Stimulated activated naive CD8-positive, alpha-beta T cell treated with anti-CD3 and anti-CD28 coated beads, Interleukin-15, Interleukin-2, amounts not matched to agents 100 U/mL and 50 U/mL, for 24 hours (primary cell): ENCODE measurements at regions not wholly inside any gene's neighbourhood (a gene's known extent, or its start where the extent isn't known, plus 50 kb on each side); places are given as distances from the start of the nearest gene placed in this dataset.

Experiments used
- ATAC-seq: fragments of 150-1000 bp; cut with Tn5 transposase; one replicate; pipeline ENCODE4 v1.10.0; 2021
- DNase-seq: peaks from one replicate; pipeline ENCODE4 v3.0.0; 2021

- DNase-seq (no peak), ATAC-seq (no peak)
Observed at GRCh38 chr2:199707593-199708185, 143.3 kb downstream of the FTCDNL1 start.

- no peak for ATAC-seq
- no peak for DNase-seq
Observed at GRCh38 chr2:199705538-199705937, 145.5 kb downstream of the FTCDNL1 start.

GRCh38 chr2:199704358-199705238 is 146.4 kb downstream of the FTCDNL1 start:
- DNase-seq (no peak), ATAC-seq (no peak)

GRCh38 chr2:199703199-199703598 is 147.8 kb downstream of the FTCDNL1 start:
- no peak for DNase-seq
- no peak for ATAC-seq

DNA sequence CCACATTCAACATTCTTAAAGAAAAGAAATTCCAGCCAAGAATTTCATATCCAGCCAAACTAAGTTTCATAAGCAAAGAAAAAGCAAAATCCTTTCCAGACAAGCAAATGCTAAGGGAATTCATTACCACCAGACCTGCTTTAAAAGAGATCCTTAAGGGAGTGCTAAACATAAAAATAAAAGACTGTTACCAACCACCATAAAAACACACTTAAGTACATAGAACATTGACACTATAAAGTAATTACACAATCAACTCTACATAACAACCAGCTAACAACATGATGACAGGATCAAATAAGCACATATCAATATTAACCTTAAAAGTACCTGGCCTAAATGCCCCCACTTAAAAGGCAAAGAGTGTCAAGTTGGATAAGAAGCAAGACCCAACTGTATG is 153.5 kb downstream of the FTCDNL1 start:
- ATAC-seq (no peak), DNase-seq (no peak)

- ATAC-seq: no peak
- no peak for DNase-seq
Observed at GRCh38 chr2:199696048-199696447, 154.9 kb downstream of the FTCDNL1 start.

GRCh38 chr2:199693861-199694260 is 157.1 kb downstream of the FTCDNL1 start:
- ATAC-seq (no peak), DNase-seq (no peak)

DNA sequence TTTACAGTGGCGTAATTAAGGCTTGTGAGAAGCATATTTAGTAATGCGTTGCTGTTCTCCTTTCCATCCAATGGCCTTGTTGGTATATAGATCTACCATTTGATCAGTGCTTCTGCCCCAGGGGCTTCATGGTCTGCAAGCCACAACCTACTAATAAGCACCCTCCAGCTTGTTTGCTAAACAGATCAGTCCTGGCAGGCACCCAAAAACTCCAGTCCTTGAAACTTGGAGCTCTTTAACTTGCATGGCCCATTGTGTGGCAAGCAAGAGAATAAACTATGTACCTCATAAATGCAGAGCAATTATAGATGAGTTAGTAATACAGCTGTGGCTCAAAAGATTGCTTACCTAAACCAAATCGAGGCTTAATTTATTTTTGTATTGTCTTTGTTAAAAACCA is 158.5 kb downstream of the FTCDNL1 start:
- ATAC-seq (no peak), DNase-seq (no peak)

DNA sequence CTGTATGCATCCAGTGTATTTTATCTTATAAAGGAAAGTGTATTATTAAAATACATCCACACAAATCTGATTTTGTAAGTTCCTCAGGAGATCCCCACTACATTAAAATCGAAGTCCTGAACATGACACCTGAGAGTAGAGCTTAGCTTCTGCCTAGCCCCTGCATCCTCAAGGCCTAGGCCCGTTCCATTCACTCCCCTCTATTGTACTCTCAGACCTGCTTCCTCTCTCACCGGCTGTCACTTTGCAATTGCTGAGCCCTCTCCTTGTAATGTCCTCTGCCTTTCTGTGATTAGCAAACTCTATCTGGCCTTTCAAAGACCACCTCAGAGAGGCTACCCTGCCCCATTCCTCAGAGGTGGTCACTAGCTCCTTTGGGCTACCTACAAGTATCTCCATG is 160.8 kb downstream of the FTCDNL1 start:
- DNase-seq: no peak

DNA sequence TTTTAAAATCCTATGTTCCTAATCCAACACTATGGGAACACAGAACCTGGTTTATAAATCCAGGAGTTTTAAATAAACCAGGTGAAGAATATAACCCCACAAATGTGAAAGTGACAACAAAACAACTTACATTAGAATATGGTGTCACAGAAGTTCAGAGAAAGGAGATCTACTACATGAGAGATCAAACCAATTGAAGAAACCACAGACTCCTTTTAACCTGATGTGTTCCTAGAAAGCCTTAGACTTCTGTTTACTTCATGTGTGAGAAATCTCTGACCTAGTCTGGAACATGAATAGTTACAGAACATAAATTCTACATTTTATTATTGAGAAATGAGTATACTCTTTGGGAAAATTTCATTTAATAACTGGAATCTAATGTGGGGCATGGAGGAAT is 165.3 kb downstream of the FTCDNL1 start:
- DNase-seq: no peak
- ATAC-seq: no peak

More for the DNA sequence above, 160.8 kb downstream of the FTCDNL1 start:
- ATAC-seq: no peak

- DNase-seq (no peak), ATAC-seq (no peak)
Observed at GRCh38 chr2:199684832-199685231, 166.2 kb downstream of the FTCDNL1 start.

- no peak for DNase-seq
- ATAC-seq: no peak
Observed at GRCh38 chr2:199684168-199684567, 166.8 kb downstream of the FTCDNL1 start.

DNA sequence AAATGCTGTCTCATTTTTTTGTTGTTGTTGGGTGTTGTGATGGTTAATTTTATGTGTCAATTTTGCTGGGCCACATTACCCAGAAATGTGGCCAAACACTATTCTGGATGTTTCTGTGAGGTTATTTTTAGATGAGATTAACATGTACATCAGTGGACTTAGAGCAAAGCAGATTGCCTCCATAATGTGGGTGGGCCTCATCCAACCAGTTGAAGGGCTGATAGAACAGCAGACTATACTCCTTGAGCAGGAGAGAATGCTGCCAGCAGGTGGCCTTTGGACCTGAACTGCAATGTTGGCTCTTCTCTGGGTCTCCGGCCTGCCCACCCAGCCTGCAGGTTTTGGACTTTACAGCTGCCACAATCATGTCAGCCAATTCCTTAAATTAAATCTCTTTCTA is 169.0 kb downstream of the FTCDNL1 start:
- ATAC-seq: no peak
- no peak for DNase-seq

- DNase-seq (no peak), ATAC-seq (no peak)
Observed at GRCh38 chr2:199680482-199680881, 170.5 kb downstream of the FTCDNL1 start.

GRCh38 chr2:199679883-199680282 is 171.1 kb downstream of the FTCDNL1 start:
- ATAC-seq: no peak

GRCh38 chr2:199677881-199678280 is 173.1 kb downstream of the FTCDNL1 start:
- no peak for DNase-seq
- ATAC-seq: no peak

More at GRCh38 chr2:199679883-199680282, 171.1 kb downstream of the FTCDNL1 start:
- DNase-seq: no peak

GRCh38 chr2:199668645-199669044 is 182.3 kb downstream of the FTCDNL1 start:
- no peak for ATAC-seq
- DNase-seq: no peak

DNA sequence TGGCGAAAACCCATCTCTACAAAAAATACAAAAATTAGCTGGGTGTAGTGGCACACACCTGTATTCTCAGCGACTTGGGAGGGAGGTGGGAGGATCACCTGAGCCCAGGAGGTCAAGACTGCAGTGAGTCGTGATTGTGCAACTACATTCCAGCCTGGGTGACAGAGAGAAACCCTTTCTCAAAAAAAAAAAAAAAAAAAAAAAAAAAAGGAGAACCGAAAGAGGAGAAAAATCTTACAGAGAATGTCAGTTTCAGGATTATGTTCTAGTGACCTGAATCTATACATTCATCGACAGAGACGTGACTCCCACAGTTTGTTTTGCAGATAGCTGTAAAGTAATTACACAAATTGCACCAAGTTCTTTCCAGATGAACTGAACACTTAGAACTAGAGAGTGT is 187.8 kb downstream of the FTCDNL1 start:
- DNase-seq (no peak), ATAC-seq (no peak)

DNA sequence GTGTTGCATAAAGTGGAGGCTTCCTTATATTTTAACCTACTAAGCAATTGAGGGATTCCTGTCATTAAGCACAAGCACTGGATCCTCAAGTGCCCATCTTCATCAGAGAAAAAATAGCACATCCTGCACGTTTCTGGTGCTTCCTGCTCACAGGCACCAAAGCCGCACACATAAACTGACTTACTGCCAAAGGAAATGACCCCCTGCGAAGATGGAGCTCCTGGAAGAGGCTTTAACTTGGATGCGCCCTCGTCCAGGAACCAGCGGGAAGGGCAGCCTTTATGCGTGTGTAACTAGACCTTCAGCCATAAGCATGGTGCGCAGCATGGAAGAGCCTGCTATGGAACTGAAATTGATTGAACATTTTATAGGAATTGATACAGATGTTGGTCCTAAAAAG is 188.7 kb downstream of the FTCDNL1 start:
- ATAC-seq: no peak
- no peak for DNase-seq

- ATAC-seq (no peak), DNase-seq (no peak)
Observed at GRCh38 chr2:199660167-199660566, 190.8 kb downstream of the FTCDNL1 start.

- no peak for ATAC-seq
Observed at GRCh38 chr2:199659207-199659606, 191.8 kb downstream of the FTCDNL1 start.

DNA sequence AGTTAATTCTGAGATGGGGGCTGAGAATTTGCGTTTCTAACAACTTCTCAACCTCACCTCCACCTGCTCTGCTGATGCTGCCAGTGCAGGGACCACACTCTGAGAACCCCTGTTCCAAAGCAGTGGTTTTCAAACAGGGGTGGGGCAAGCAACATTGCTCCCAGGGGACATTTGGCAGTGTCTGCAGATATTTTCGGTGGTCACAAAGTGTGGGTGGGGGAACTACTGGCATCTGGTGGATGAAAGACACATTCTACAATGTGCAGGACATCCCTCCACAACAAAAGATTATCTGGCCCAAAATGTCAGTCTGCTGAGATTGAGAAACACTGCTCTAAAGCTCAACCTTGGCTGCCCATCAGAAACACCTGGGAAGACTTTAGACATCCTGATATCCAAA is 188.7 kb upstream of the SATB2 start:
- ATAC-seq: no peak
- DNase-seq: no peak

More at GRCh38 chr2:199659207-199659606, 191.8 kb downstream of the FTCDNL1 start:
- DNase-seq: peak; percentile 21

DNA sequence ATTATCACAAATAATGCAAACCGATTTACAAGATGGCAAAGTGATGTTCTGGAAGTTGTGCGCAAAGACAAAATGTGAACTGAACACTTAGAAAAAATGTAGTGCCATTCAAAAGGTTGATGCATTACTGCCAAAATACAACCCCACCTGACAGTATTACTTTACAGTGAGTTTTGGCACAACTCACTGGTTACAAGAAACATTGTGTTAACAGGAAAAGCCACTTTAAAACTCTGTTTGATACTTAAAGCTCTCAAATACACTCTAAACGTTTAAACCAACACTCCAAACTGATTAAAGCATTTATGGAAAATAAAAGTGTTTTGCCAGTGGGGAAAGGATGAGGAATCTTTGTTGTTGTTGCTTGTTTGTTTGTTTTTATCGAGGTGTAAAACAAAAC is 173.4 kb upstream of the SATB2 start:
- DNase-seq: no peak
- ATAC-seq: no peak

GRCh38 chr2:199629301-199629700 is 171.6 kb upstream of the SATB2 start:
- no peak for DNase-seq
- ATAC-seq: no peak
